HG03432 (cell line): ENCODE measurements at regions not wholly inside any gene's neighbourhood (a gene's known extent, or its start where the extent isn't known, plus 50 kb on each side); places are given as distances from the start of the nearest gene placed in this dataset.
"Not testable (repeated sequence)": the region's sequence is repeated elsewhere in the genome, so short reads cannot be mapped to it uniquely, and the experiment has no call there.

ENCODE experiments used
- ATAC-seq: cut with Tn5 transposase; IDR thresholded peaks from one replicate; pipeline ENCODE4 v1.9.1; 2021; ENCODE audit warnings: mild to moderate bottlenecking, moderate library complexity; ENCODE audit not compliant: unreplicated experiment

DNA sequence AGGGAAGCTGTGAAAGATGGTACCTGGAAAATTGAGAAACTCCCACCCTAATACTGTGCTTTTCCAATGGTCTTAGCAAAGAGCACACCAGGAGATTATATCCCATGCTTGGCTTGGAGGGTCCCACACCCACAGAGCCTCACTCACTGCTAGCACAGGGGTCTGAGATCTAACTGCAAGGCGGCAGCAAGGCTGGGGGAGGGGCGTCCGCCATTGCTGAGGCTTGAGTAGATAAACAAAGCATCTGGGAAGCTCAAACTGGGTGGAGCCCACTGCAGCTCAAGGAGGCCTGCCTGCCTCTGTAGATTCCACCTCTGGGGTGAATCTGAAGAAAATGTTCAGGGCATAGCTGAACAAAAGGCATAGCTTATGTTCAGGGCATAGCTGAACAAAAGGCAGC is 510.6 kb upstream of the LMO3 start:
- not testable (repeated sequence) for ATAC-seq

DNA sequence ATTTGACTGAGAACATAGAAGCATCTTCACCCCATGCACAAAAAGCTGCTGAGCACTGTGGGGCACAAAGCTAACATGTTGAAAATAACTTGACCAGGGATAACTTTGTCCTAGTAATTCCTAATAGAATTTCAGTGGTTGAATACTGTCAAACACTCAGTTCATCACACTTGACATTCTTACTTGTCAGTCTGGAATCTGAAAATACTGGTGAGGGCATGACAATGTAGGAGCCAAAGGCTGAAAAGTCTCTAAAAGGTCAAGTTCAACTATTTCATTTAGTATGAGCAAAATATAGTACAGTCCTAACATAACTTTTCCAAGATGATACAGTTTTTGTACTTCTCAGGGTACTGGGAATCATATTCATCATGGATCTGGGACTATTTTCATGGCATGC is 504.4 kb upstream of the LMO3 start:
- no peak for ATAC-seq

- no peak for ATAC-seq
Measured at GRCh38 chr12:17108877-17109541, 503.0 kb upstream of the LMO3 start.

DNA sequence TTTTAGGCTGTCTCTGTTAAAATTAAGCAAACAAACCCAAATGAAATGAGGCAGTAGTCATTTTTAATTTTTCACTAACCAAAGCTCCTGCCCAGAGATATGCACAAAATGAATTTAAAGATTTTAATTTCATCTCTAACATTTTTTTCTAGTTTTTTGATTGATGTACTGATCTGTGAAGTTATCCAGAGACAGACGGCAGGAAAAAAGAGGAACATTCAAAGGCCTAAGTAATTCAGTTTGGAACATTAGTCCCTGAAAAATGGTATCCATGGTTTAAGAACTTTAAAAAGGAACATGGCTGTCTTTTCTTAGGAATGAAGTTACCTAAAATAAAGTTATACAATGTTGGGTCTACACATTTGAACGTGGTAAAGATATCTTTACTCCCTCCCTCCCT is 498.8 kb upstream of the LMO3 start:
- no peak for ATAC-seq

DNA sequence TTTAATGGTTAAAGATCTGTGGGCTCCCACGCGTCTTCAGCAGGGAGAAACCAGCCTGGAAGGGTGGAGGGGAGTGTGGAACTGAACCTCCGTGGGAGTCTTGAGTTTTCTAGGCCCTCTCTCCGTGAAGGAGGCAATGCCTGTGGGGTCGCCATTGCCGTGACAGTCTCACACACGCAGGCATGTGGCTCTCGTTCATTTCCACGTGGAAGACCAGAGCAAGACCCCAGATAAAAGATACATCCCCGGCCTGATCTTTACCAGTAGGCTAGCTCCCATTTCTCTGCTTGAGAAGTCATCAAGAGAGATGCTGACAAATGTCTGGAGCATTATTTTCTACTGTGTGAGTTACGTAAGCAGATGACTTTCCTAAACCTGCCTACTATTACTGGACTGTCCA is 491.7 kb upstream of the LMO3 start:
- ATAC-seq, result no peak

DNA sequence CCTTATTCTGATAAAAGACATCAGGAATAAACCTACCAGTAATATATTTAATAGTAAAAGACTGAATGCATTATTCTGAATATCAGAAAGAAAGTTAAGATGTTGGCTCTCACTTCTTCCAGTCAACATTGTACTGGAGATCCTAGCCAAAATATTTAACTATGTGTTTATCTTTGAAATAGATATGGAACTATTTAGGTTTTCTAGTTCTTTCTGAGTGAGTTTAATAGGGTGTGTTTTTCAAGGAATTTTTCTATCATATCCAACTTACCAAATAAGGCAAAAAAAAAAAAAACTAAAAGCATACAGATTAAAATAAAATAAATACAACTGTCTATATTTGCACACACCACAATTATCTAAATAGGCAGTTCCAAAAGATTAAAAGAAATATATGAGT is 478.9 kb upstream of the LMO3 start:
- no peak for ATAC-seq

- no peak for ATAC-seq
Measured at GRCh38 chr12:17079251-17079909, 473.4 kb upstream of the LMO3 start.

- no peak for ATAC-seq
Measured at GRCh38 chr12:17077594-17077993, 471.6 kb upstream of the LMO3 start.

- ATAC-seq, result no peak
Measured at GRCh38 chr12:17076811-17077210, 470.8 kb upstream of the LMO3 start.

DNA sequence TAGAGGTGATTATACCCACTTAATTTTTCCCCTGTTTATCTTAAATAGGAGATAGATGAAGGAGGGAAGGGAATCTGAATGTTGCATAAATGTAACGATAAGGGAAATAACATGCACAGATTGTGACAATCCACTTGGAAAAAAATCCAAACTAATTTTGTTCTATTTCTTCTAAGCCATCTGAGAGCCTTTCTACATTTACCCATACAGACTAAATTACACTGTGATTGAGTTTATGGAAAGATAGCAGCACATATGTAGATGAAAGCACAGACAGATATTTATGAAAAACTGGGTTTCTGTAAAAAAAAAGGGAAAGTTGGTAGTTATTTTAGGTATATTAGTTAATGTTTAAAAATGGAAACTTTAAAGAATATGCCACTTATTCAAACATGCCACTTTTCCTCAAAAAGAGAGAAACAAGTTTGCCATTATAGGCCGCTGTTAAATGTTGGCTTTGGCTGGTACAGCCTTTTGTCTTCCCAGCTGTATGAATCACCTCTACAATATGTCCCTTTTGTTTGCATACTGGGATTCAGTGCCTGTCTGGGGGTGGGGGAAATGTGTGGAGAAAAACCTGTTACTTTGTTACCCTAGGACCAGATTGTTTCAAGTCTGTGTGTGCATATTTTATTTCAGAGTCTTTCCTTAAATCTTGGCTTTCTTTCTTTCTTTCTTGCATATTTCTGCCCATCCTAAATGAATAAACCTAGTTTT is 470.2 kb upstream of the LMO3 start:
- no peak for ATAC-seq

GRCh38 chr12:17064834-17065233 is 458.9 kb upstream of the LMO3 start:
- no peak for ATAC-seq

DNA sequence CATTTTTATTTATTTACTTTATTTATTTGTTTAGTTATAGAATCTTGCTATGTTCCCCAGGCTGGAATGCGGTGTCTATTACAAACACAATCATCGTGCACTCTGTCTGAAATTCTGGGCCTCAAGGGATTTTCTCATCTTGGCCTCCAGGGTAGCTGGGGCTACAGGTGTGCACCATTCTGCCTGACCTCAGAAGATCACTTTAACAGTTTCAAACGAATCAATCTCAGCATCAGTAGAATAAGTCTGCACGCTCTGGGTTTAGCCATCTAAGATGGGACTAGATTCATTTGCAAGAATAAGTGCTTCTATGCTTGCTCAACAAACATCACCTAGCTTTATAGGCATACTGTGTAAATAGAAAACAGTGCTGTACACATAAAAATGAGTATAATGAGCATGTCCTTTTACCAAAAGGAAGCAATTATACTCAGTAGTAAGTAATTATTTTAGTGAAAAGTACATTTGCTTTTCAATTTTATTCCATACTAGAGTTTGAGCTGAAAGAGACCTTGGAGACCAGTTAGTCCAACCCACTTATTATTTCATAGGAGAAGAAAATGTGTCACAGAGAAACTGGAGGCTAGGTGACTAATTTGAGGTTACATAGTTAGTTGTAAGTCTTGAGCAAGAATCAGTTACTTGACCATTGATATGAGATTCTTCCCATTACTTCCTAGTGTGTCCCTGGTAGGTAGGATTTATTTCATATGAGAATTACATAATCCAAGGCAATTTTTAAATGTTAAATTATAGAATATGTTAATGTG is 456.5 kb upstream of the LMO3 start:
- ATAC-seq, result no peak

GRCh38 chr12:17060260-17060659 is 454.3 kb upstream of the LMO3 start:
- ATAC-seq, result no peak

- no peak for ATAC-seq
Measured at GRCh38 chr12:17056546-17056945, 450.6 kb upstream of the LMO3 start.

DNA sequence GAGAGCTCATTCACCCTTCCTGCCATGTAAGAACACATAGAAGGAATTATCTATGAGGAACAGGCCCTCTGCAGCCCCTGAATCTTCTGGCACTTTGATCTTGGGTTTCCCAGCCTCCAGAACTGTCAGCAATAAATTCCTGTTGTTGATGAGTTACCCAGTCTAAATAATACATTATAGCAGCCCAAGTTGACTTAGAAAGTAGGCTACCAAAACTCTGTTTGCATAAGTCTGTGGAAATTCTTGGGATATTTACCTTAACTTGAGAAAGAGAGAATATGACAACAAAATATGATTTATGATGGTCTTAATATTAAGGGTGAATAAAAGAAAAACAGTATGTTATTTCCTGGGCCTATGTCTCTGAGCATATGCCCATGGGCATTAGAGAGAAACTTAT is 433.0 kb upstream of the LMO3 start:
- no peak for ATAC-seq

GRCh38 chr12:17035372-17035771 is 429.4 kb upstream of the LMO3 start:
- no peak for ATAC-seq

GRCh38 chr12:17030338-17030737 is 424.4 kb upstream of the LMO3 start:
- no peak for ATAC-seq

DNA sequence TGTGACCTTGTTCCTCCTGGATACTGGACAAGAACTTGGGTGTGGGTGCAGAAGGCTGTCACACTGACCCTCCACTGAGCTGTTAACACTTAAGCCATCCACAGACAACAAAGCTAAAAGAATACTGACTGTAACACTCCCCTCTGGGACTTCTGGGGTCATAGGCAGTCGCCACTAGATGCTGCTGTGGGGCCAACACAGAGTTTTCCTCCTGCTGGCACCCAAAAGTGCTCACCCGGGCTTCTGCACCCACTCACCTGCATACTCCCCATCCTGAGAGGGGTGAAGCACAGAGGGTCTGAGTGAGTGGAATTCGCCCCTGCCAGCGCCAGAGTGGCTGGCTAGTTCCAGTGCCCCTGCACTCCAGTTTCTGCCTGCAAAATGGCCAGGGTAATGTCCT is 422.4 kb upstream of the LMO3 start:
- no peak for ATAC-seq

GRCh38 chr12:17025424-17025823 is 419.5 kb upstream of the LMO3 start:
- ATAC-seq, result not testable (repeated sequence)

- no peak for ATAC-seq
Measured at GRCh38 chr12:17020765-17021164, 414.8 kb upstream of the LMO3 start.

GRCh38 chr12:17017402-17017801 is 411.4 kb upstream of the LMO3 start:
- ATAC-seq, result no peak
